Activated T-helper 2 cell treated with anti-CD3 and anti-CD28 coated beads, Interferon-gamma antibody, Interleukin-2, Interleukin-4, amounts not matched to agents 10 μg/mL and 5 μg/mL and 100 μg/mL, durations not matched to agents 14 hours and 24 hours and 36 hours (primary cell): ENCODE measurements at regions not wholly inside any gene's neighbourhood (a gene's known extent, or its start where the extent isn't known, plus 50 kb on each side); places are given as distances from the start of the nearest gene placed in this dataset.
"Not testable (repeated sequence)": the region's sequence is repeated elsewhere in the genome, so short reads cannot be mapped to it uniquely, and the experiment has no call there.

ENCODE experiments used
- DNase-seq: peaks from one replicate; pipeline ENCODE4 v3.0.0; 2021; ENCODE audit warnings: low spot score
- H3K27ac Mint-ChIP-seq: one replicate; pipeline ENCODE4 v1.8.0; 2021; ENCODE audit warnings: mixed read lengths
- H3K27me3 Mint-ChIP-seq: one replicate; pipeline ENCODE4 v1.8.0; 2021; ENCODE audit warnings: low read depth, mixed read lengths
- H3K36me3 Mint-ChIP-seq: one replicate; pipeline ENCODE4 v1.8.0; 2021; ENCODE audit warnings: low read depth, mixed read lengths
- H3K4me1 Mint-ChIP-seq: one replicate; pipeline ENCODE4 v1.8.0; 2021; ENCODE audit warnings: low read depth, mixed read lengths
- H3K4me3 Mint-ChIP-seq: one replicate; pipeline ENCODE4 v1.8.0; 2021; ENCODE audit warnings: low read depth, mild to moderate bottlenecking, moderate library complexity, mixed read lengths
- H3K9me3 Mint-ChIP-seq: one replicate; pipeline ENCODE4 v1.8.0; 2021; ENCODE audit warnings: mixed read lengths
- intact Hi-C: fragments of 100-400 bp; cut with micrococcal nuclease; formaldehyde crosslinking; loops from one replicate; pipeline ENCODE4 v1.15.1; 2023

DNA sequence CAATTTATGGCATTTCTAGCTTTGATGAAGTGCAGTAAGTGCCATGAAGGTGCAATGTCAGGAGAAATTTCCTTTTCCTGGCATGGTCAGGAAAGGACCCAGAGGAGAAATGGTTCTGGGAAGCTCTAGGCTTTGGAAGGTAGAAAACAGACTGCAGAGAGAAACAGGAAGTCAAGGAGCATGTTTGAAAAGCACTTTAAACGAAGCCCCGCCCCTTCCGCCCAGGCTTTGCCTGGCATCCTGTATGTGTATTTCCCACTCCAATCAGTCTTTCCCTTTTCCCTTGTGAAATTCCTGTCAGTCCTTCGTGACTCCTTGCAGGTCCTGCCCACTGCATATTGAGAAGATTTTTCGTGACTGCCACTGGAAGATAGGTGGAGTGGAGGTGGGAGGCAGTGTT is 320.9 kb upstream of the SASH1 start:
- Mint-ChIP-seq H3K9me3 (no peaks in the 10 kb centered on the region), H3K4me3 (no peak overlapping the region), H3K4me1 (no peaks in the 10 kb centered on the region), H3K27me3 (no peaks in the 10 kb centered on the region), H3K27ac (no peak overlapping the region), H3K36me3 (no peaks in the 10 kb centered on the region)
- no peak for DNase-seq
- intact Hi-C loops, result no loop called here

DNA sequence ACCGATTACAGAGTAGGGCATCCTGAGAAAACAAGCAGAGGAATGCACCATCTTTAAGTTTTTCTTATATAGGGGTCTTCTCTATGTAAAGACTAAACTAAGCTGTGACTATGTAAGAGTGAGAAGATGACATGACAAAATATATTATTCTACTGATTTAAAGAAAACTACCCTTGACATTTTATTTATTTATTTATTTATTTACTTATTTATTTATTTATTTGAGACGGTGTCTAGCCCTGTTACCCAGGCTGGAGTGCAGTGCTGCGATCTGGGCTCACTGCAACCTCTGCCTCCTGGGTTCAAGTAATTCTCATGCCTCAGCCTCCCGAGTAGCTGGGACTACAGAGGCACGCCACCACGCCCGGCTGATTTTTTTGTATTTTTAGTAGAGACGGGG is 320.4 kb upstream of the SASH1 start:
- H3K4me1 Mint-ChIP-seq, intact Hi-C loops, H3K4me3 Mint-ChIP-seq, H3K27ac Mint-ChIP-seq, DNase-seq, H3K36me3 Mint-ChIP-seq, H3K27me3 Mint-ChIP-seq, H3K9me3 Mint-ChIP-seq: not testable (repeated sequence)

GRCh38 chr6:148027201-148027600 is 315.4 kb upstream of the SASH1 start:
- H3K27ac Mint-ChIP-seq, result no peak overlapping the region
- intact Hi-C loops, result no loop called here
- no peaks in the 10 kb centered on the region for H3K4me1 Mint-ChIP-seq

GRCh38 chr6:148035806-148036390 is 306.7 kb upstream of the SASH1 start:
- Mint-ChIP-seq H3K27ac (no peak overlapping the region), H3K9me3 (no peaks in the 10 kb centered on the region), H3K4me1 (no peaks in the 10 kb centered on the region), H3K36me3 (no peaks in the 10 kb centered on the region), H3K4me3 (no peak overlapping the region), H3K27me3 (no peaks in the 10 kb centered on the region)
- DNase-seq, result no peak
- intact Hi-C loops, result no loop called here

More at GRCh38 chr6:148027201-148027600, 315.4 kb upstream of the SASH1 start:
- H3K27me3 Mint-ChIP-seq, result no peaks in the 10 kb centered on the region
- DNase-seq, result no peak
- no peak overlapping the region for H3K4me3 Mint-ChIP-seq
- H3K9me3 Mint-ChIP-seq, result no peaks in the 10 kb centered on the region
- no peaks in the 10 kb centered on the region for H3K36me3 Mint-ChIP-seq

DNA sequence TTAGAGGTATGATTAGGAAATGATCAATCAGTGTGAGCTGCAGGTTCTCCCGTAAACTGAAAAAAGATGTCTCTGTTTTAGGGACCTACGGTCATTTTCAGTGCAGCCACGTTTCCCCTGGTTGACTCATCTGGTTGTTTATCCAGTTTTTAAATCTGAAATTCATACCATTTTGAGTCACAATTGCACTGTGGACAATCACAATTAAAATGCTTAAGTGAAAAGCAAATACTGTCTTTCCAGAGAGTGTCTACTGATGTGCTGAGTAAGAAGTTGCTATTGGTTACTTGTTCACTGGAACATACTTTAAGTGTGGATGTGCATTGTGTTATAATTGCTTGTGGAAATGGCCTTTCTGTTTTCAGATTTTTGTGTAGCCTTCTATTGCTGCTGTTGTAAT is 305.1 kb upstream of the SASH1 start:
- Mint-ChIP-seq H3K27ac (no peak overlapping the region), H3K4me1 (no peaks in the 10 kb centered on the region), H3K36me3 (no peaks in the 10 kb centered on the region), H3K9me3 (no peaks in the 10 kb centered on the region), H3K27me3 (no peaks in the 10 kb centered on the region), H3K4me3 (no peak overlapping the region)
- no peak for DNase-seq
- intact Hi-C loops, result no loop called here

GRCh38 chr6:148041546-148041945 is 301.1 kb upstream of the SASH1 start:
- Mint-ChIP-seq H3K4me3 (no peak overlapping the region), H3K4me1 (no peaks in the 10 kb centered on the region), H3K36me3 (no peaks in the 10 kb centered on the region), H3K27me3 (no peaks in the 10 kb centered on the region), H3K9me3 (no peaks in the 10 kb centered on the region), H3K27ac (no peak overlapping the region)
- intact Hi-C loops, result no loop called here
- DNase-seq, result no peak

DNA sequence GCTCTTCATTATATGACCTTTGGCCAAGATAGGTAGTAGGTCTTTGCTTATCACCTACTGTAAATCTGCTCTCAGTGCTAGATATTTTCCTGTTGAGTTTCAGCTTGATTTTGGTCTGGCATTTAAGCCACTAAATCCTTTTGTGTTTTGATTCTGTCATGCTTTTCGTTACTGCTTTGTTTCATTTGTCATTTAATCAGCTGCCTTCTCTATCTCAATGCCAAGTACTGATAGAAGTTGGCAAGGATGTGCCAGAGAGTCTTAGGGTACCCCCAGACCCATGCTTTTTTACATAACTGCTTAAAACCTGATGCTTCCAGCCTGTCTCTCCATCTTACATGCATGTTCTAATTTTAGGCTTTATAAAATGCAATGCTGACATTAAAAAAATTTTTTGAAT is 300.1 kb upstream of the SASH1 start:
- Mint-ChIP-seq H3K27me3 (no peaks in the 10 kb centered on the region), H3K27ac (no peak overlapping the region), H3K4me3 (no peak overlapping the region), H3K9me3 (no peaks in the 10 kb centered on the region), H3K36me3 (no peaks in the 10 kb centered on the region), H3K4me1 (no peaks in the 10 kb centered on the region)
- no peak for DNase-seq
- intact Hi-C loops, result no loop called here

GRCh38 chr6:148044261-148044751 is 298.3 kb upstream of the SASH1 start:
- no peak overlapping the region for H3K4me3 Mint-ChIP-seq
- no peaks in the 10 kb centered on the region for H3K27me3 Mint-ChIP-seq
- H3K27ac Mint-ChIP-seq, result no peak overlapping the region
- no peaks in the 10 kb centered on the region for H3K36me3 Mint-ChIP-seq
- H3K4me1 Mint-ChIP-seq, result no peaks in the 10 kb centered on the region
- no peak for DNase-seq
- intact Hi-C loops, result no loop called here
- H3K9me3 Mint-ChIP-seq, result no peaks in the 10 kb centered on the region

- Mint-ChIP-seq H3K27me3 (no peaks in the 10 kb centered on the region), H3K4me1 (no peaks in the 10 kb centered on the region), H3K36me3 (no peaks in the 10 kb centered on the region), H3K27ac (no peak overlapping the region), H3K9me3 (no peaks in the 10 kb centered on the region), H3K4me3 (no peak overlapping the region)
- DNase-seq, result no peak
- intact Hi-C loops, result no loop called here
These were observed 297.7 kb upstream of the SASH1 start for GRCh38 chr6:148044921-148045320.

DNA sequence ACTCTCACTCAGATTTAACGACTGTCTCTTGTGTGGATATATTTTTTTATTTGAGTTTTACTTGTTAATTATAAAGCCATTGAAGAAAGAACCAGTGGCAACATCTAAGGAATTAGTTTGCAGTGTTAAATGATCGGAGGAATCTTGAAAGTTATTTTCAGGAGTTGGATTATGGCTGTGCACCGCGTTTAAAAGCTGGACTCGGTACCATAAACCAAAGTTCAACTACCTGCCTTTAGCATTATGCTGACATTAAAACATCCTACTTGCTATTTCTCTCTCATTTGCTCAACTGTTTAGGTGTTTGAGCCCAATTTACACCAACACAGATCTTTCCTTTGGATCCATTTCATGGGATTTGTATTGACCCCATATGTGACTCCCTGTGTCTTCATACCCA is 289.4 kb upstream of the SASH1 start:
- Mint-ChIP-seq H3K4me1 (no peaks in the 10 kb centered on the region), H3K4me3 (no peak overlapping the region), H3K9me3 (no peaks in the 10 kb centered on the region), H3K27ac (no peak overlapping the region), H3K27me3 (no peaks in the 10 kb centered on the region), H3K36me3 (no peaks in the 10 kb centered on the region)
- no peak for DNase-seq
- intact Hi-C loops, result no loop called here

- Mint-ChIP-seq H3K27ac (no peak overlapping the region), H3K36me3 (no peaks in the 10 kb centered on the region), H3K27me3 (no peaks in the 10 kb centered on the region), H3K4me3 (no peak overlapping the region), H3K4me1 (no peaks in the 10 kb centered on the region), H3K9me3 (no peaks in the 10 kb centered on the region)
- intact Hi-C loops, result no loop called here
- no peak for DNase-seq
These were observed 288.8 kb upstream of the SASH1 start for GRCh38 chr6:148053796-148054195.

- H3K4me3 Mint-ChIP-seq, result no peak overlapping the region
- intact Hi-C loops, result no loop called here
- peaks cover 4% of the 10 kb centered on the region for H3K9me3 Mint-ChIP-seq
- no peaks in the 10 kb centered on the region for H3K27me3 Mint-ChIP-seq
- no peaks in the 10 kb centered on the region for H3K4me1 Mint-ChIP-seq
- H3K27ac Mint-ChIP-seq, result no peak overlapping the region
- H3K36me3 Mint-ChIP-seq, result no peaks in the 10 kb centered on the region
- DNase-seq, result no peak
These were observed 288.4 kb upstream of the SASH1 start for GRCh38 chr6:148054219-148054618.

- intact Hi-C loops, result no loop called here
- Mint-ChIP-seq H3K27ac (no peak overlapping the region), H3K4me1 (no peaks in the 10 kb centered on the region), H3K4me3 (no peak overlapping the region), H3K27me3 (no peaks in the 10 kb centered on the region), H3K36me3 (no peaks in the 10 kb centered on the region), H3K9me3 (peaks cover 10% of the 10 kb centered on the region)
- no peak for DNase-seq
These were observed 287.2 kb upstream of the SASH1 start for GRCh38 chr6:148055419-148055818.

DNA sequence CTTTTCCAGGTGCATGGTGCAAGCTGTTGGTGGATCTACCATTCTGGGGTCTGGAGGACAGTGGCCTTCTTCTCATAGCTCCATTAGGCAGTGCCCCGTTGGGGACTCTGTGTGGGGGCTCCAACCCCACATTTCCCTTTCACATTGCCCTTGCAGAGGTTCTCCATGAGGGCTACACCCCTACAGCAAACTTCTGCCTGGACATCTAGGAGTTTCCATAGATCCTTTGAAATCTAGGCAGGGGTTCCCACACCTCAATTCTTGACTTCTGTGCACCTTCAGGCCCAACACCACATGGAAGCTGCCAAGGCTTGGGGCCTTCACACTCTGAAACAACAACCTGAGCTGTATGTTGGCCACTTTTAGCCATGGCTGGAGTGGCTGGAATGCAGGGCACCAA is 282.8 kb upstream of the SASH1 start:
- peaks cover 24% of the 10 kb centered on the region for H3K9me3 Mint-ChIP-seq
- no peak overlapping the region for H3K27ac Mint-ChIP-seq
- intact Hi-C loops, result no loop called here
- H3K4me3 Mint-ChIP-seq, result no peak overlapping the region
- H3K4me1 Mint-ChIP-seq, result no peaks in the 10 kb centered on the region
- DNase-seq, result no peak
- no peaks in the 10 kb centered on the region for H3K36me3 Mint-ChIP-seq
- H3K27me3 Mint-ChIP-seq, result no peaks in the 10 kb centered on the region
